H1 (cell line): ENCODE measurements at regions not wholly inside any gene's neighbourhood (a gene's known extent, or its start where the extent isn't known, plus 50 kb on each side); places are given as distances from the start of the nearest gene placed in this dataset.

ENCODE experiments used
- CEBPB ChIP-seq: IDR thresholded peaks from 2 replicates; pipeline ENCODE4 v1.6.1; 2012; ENCODE audit warnings: low read depth, low read length
- CHD1 ChIP-seq: IDR thresholded peaks from 2 replicates; pipeline ENCODE4 v1.6.1; 2012; ENCODE audit warnings: low read depth, low read length, improper control_type of control experiment
- CTCF ChIP-seq, 3 experiments: IDR thresholded peaks; 1 replicate in 2 of 3; 2 replicates in 1 of 3; pipeline versions ENCODE4 v1.5.1 to v1.6.1; 2011; ENCODE audit warnings: low read length in 3 of 3, mild to moderate bottlenecking in 3 of 3, inconsistent platforms in 2 of 3, low read depth in 1 of 3, moderate library complexity in 1 of 3; ENCODE audit not compliant: insufficient read depth in 1 of 3; ENCODE audit errors: control extremely low read depth in 1 of 3
- FOSL1 ChIP-seq: IDR thresholded peaks from 2 replicates; pipeline ENCODE4 v1.6.1; 2011; ENCODE audit warnings: mild to moderate bottlenecking, low read depth, low read length, moderate library complexity; ENCODE audit not compliant: insufficient read depth
- KDM1A ChIP-seq: fragments of 200-600, 300-600 bp; sonication (generic); IDR thresholded peaks from 2 replicates; pipeline ENCODE4 v1.7.1; 2016; ENCODE audit warnings: mild to moderate bottlenecking, low read length, borderline replicate concordance
- POLR2A ChIP-seq, 2 experiments: IDR thresholded peaks; 1 replicate in 1 of 2; 2 replicates in 1 of 2; pipeline ENCODE4 v1.6.1; 2011; ENCODE audit warnings: low read depth in 2 of 2, low read length in 2 of 2, mild to moderate bottlenecking in 2 of 2; ENCODE audit errors: control extremely low read depth in 1 of 2
- RNF2 ChIP-seq: fragments of 200-900, 300-1000 bp; sonication (generic); IDR thresholded peaks from 2 replicates; pipeline ENCODE4 v1.7.1; 2016; ENCODE audit warnings: borderline replicate concordance, low read depth, mild to moderate bottlenecking, antibody characterized with exemption, low read length; ENCODE audit not compliant: poor library complexity, severe bottlenecking; ENCODE audit errors: missing control alignments
- SP1 ChIP-seq: IDR thresholded peaks from 2 replicates; pipeline ENCODE4 v1.6.1; 2011; ENCODE audit warnings: low read depth, low read length
- TAF1 ChIP-seq: IDR thresholded peaks from 2 replicates; pipeline ENCODE4 v1.6.1; 2011; ENCODE audit warnings: mild to moderate bottlenecking, low read depth, low read length
- TBP ChIP-seq: IDR thresholded peaks from 2 replicates; pipeline ENCODE4 v1.6.1; 2011; ENCODE audit warnings: low read depth, low read length, improper control_type of control experiment
- USF2 ChIP-seq: IDR thresholded peaks from 2 replicates; pipeline ENCODE4 v1.6.1; 2011; ENCODE audit warnings: low read length, improper control_type of control experiment
- ZNF274 ChIP-seq: IDR thresholded peaks from 2 replicates; pipeline ENCODE4 v1.7.0; 2012; ENCODE audit warnings: low read length, borderline replicate concordance; ENCODE audit errors: extremely low read depth

GRCh38 chrX:40420899-40421729 lies 159.7 kb upstream of the ATP6AP2 start:
- TF ChIP-seq ZNF274 (no peak), FOSL1 (no peak), RNF2 (no peak), SP1 (no peak), USF2 (no peak), CTCF (IDR thresholded peaks at IDR 0.05; ENCODE audit: control extremely low read depth in 1 of 3, insufficient read depth in 1 of 3, low read depth in 1 of 3, low read length in 3 of 3) (no peak), CHD1 (no peak), CEBPB (no peak), TAF1 (no peak), POLR2A (IDR thresholded peaks at IDR 0.05; ENCODE audit: control extremely low read depth in 1 of 2, low read depth in 2 of 2, low read length in 2 of 2) (no peak), TBP (no peak), KDM1A (no peak)
